Right lobe of liver (tissue), 6 donors: ENCODE measurements at regions not wholly inside any gene's neighbourhood (a gene's known extent, or its start where the extent isn't known, plus 50 kb on each side); places are given as distances from the start of the nearest gene placed in this dataset.

Experiments used
- ATAC-seq, 4 donors: fragments of 200-7000 bp; cut with Tn5 transposase; one replicate each; pipeline ENCODE4 v1.9.1; 2020; ENCODE audit warnings: mild to moderate bottlenecking in 4 of 4, moderate library complexity in 4 of 4
- DNase-seq, 3 donors: peaks; one replicate each; pipeline ENCODE4 v3.0.0-alpha.2; 2020
- H3K27ac ChIP-seq, 3 donors: fragments of 200-600 bp; one replicate each; pipeline ENCODE4 v1.8.0; 2022
- H3K27me3 ChIP-seq, 2 donors: fragments of 200-600 bp; one replicate each; pipeline ENCODE4 v1.8.0; 2022
- H3K36me3 ChIP-seq, 4 donors: fragments of 200-600 bp; sonication (generic) in 1 of 4; one replicate each; pipeline versions ENCODE4 v1.5.1 to v1.8.0; 2017 to 2022; ENCODE audit warnings: control low read depth in 1 of 4
- H3K4me1 ChIP-seq, 4 donors: fragments of 200-600 bp; sonication (generic) in 1 of 4; one replicate each; pipeline versions ENCODE4 v1.5.1 to v1.8.0; 2017 to 2022; ENCODE audit warnings: control low read depth in 1 of 4
- H3K4me3 ChIP-seq, 3 donors: fragments of 200-600 bp; one replicate each; pipeline ENCODE4 v1.8.0; 2022
- H3K9me3 ChIP-seq, 4 donors: fragments of 200-600 bp; sonication (generic) in 1 of 4; one replicate each; pipeline versions ENCODE4 v1.5.1 to v1.8.0; 2017 to 2022; ENCODE audit warnings: control low read depth in 1 of 4
- CTCF ChIP-seq, 4 donors: fragments of 200-600 bp in 3 of 4; fragments of 450-650 bp in 1 of 4; IDR thresholded peaks; one replicate each; pipeline versions ENCODE4 v1.5.1 to v1.8.0; 2016 to 2022; ENCODE audit warnings: antibody characterized with exemption in 4 of 4, mild to moderate bottlenecking in 2 of 4
- POLR2A ChIP-seq: fragments of 450-650 bp; IDR thresholded peaks from one replicate; pipeline ENCODE4 v1.6.1; 2017; ENCODE audit warnings: antibody characterized with exemption, mild to moderate bottlenecking
- WGBS: methylation state at CpG from one replicate; pipeline ENCODE4 v1.1.6; 2018; ENCODE audit warnings: low coverage, low lambda C conversion rate; ENCODE audit not compliant: insufficient coverage; ENCODE audit errors: missing lambda C conversion rate; 5-methylcytosine and 5-hydroxymethylcytosine counted together
- intact Hi-C, 2 donors: fragments of 100-400 bp; cut with DNase I; formaldehyde crosslinking; loops; one replicate each; pipeline versions ENCODE4 v1.11.2 to v1.14.1; 2022
- donor health status: DM: no; HTN: yes; CAD: no.
- donor health status: DM: no; HTN: no; CAD: no.
- donor health status: DM: no; HTN: no; CAD: no.
- donor health status: DM: no; HTN: yes; CAD: no.
- donor health status: DM: no; HTN: yes; CAD: no.

- no peak overlapping the region for H3K4me3 ChIP-seq
- H3K27ac ChIP-seq: no peak overlapping the region
- DNase-seq (no peak), ATAC-seq (no peak)
- no peaks in the 10 kb centered on the region for H3K9me3 ChIP-seq
- H3K36me3 ChIP-seq: no peaks in the 10 kb centered on the region
- 23% methylated on average over 6 of the region's 6 CpGs for WGBS
- no peaks in the 10 kb centered on the region for H3K27me3 ChIP-seq
- intact Hi-C loops: no loop called here
- H3K4me1 ChIP-seq: no peaks in the 10 kb centered on the region
- TF ChIP-seq CTCF (IDR thresholded peaks at IDR 0.05) (no peak), POLR2A (no peak)
These were observed 75.6 kb downstream of the BLID start for GRCh38 chr11:122040464-122040863.

GRCh38 chr11:122038543-122038942 lies 77.5 kb downstream of the BLID start:
- no peaks in the 10 kb centered on the region for H3K36me3 ChIP-seq
- DNase-seq (no peak), ATAC-seq (no peak)
- H3K4me3 ChIP-seq: no peak overlapping the region
- no peaks in the 10 kb centered on the region for H3K4me1 ChIP-seq
- no peaks in the 10 kb centered on the region for H3K9me3 ChIP-seq
- no peaks in the 10 kb centered on the region for H3K27me3 ChIP-seq
- TF ChIP-seq POLR2A: no peak
- no peak for TF ChIP-seq CTCF (IDR thresholded peaks at IDR 0.05)
- H3K27ac ChIP-seq: no peak overlapping the region
- intact Hi-C loops: no loop called here
- 60% methylated on average over 2 of the region's 2 CpGs for WGBS

- DNase-seq (no peak), ATAC-seq (no peak)
- no peaks in the 10 kb centered on the region for H3K4me1 ChIP-seq
- TF ChIP-seq CTCF (IDR thresholded peaks at IDR 0.05): no peak
- no peak for TF ChIP-seq POLR2A
- no peaks in the 10 kb centered on the region for H3K27me3 ChIP-seq
- H3K36me3 ChIP-seq: no peaks in the 10 kb centered on the region
- H3K9me3 ChIP-seq: no peaks in the 10 kb centered on the region
- no peak overlapping the region for H3K4me3 ChIP-seq
- no peak overlapping the region for H3K27ac ChIP-seq
- intact Hi-C loops: no loop called here
These were observed 78.1 kb downstream of the BLID start for GRCh38 chr11:122037911-122038310.

GRCh38 chr11:122036493-122036892 lies 79.5 kb downstream of the BLID start:
- 78% methylated on average over 6 of the region's 6 CpGs for WGBS
- Histone ChIP-seq H3K27me3 (no peaks in the 10 kb centered on the region), H3K4me3 (no peak overlapping the region), H3K4me1 (no peaks in the 10 kb centered on the region), H3K9me3 (no peaks in the 10 kb centered on the region), H3K27ac (no peak overlapping the region), H3K36me3 (no peaks in the 10 kb centered on the region)
- no peak for DNase-seq
- intact Hi-C loops: no loop called here
- no peak for TF ChIP-seq CTCF (IDR thresholded peaks at IDR 0.05)
- no peak for TF ChIP-seq POLR2A
- no peak for ATAC-seq

- 40% methylated on average over 1 of the region's 1 CpG for WGBS
- Histone ChIP-seq H3K9me3 (no peaks in the 10 kb centered on the region), H3K27ac (no peak overlapping the region), H3K4me3 (no peak overlapping the region), H3K4me1 (no peaks in the 10 kb centered on the region), H3K27me3 (no peaks in the 10 kb centered on the region), H3K36me3 (no peaks in the 10 kb centered on the region)
- no peak for TF ChIP-seq POLR2A
- TF ChIP-seq CTCF (IDR thresholded peaks at IDR 0.05): no peak
- no peak for ATAC-seq
- DNase-seq: no peak
- intact Hi-C loops: no loop called here
These were observed 80.0 kb downstream of the BLID start for GRCh38 chr11:122036018-122036417.
